Loucy (cell line): ENCODE measurements at regions not wholly inside any gene's neighbourhood (a gene's known extent, or its start where the extent isn't known, plus 50 kb on each side); places are given as distances from the start of the nearest gene placed in this dataset.
"Not testable (repeated sequence)": the region's sequence is repeated elsewhere in the genome, so short reads cannot be mapped to it uniquely, and the experiment has no call there.

ENCODE experiments used
- H2AFZ ChIP-seq: fragments of 200-600 bp; sonication (generic); 2 replicates; pipeline ENCODE4 v1.6.0; 2016; ENCODE audit warnings: antibody characterized with exemption, mild to moderate bottlenecking, low read length, moderate library complexity
- H3F3A ChIP-seq: fragments of 200-600 bp; 2 replicates; pipeline ENCODE4 v1.6.0; 2016; ENCODE audit warnings: antibody characterized with exemption, low read depth, mild to moderate bottlenecking
- H3K27me3 ChIP-seq: fragments of 200-600 bp; sonication (generic); 2 replicates; pipeline ENCODE4 v1.6.1; 2014; ENCODE audit warnings: low read length, mild to moderate bottlenecking; ENCODE audit not compliant: insufficient read depth, poor library complexity, severe bottlenecking
- H3K36me3 ChIP-seq: fragments of 200-600 bp; sonication (generic); 2 replicates; pipeline ENCODE4 v1.6.1; 2016; ENCODE audit warnings: low read length; ENCODE audit not compliant: insufficient read depth
- H3K4me1 ChIP-seq: fragments of 200-600 bp; sonication (generic); 2 replicates; pipeline ENCODE4 v1.5.1; 2014; ENCODE audit warnings: low read length, mild to moderate bottlenecking; ENCODE audit not compliant: insufficient read depth, poor library complexity, severe bottlenecking
- H3K4me2 ChIP-seq: fragments of 200-600 bp; sonication (generic); 2 replicates; pipeline ENCODE4 v1.6.0; 2014; ENCODE audit warnings: antibody characterized with exemption, low read length, low read depth, mild to moderate bottlenecking; ENCODE audit not compliant: poor library complexity, severe bottlenecking
- H3K4me3 ChIP-seq: fragments of 200-600 bp; sonication (generic); 2 replicates; pipeline ENCODE4 v1.5.1; 2014; ENCODE audit warnings: low read length, mild to moderate bottlenecking, mixed read lengths; ENCODE audit not compliant: poor library complexity, severe bottlenecking
- H3K79me2 ChIP-seq: fragments of 200-600 bp; sonication (generic); 2 replicates; pipeline ENCODE4 v1.6.1; 2014; ENCODE audit warnings: low read length; ENCODE audit not compliant: insufficient read depth
- H3K9ac ChIP-seq: fragments of 200-600 bp; sonication (generic); 2 replicates; pipeline ENCODE4 v1.6.0; 2014; ENCODE audit warnings: mild to moderate bottlenecking, low read depth, low read length, moderate library complexity; ENCODE audit not compliant: poor library complexity, severe bottlenecking
- H3K9me2 ChIP-seq: fragments of 200-600 bp; sonication (generic); replicated peaks from 2 replicates; pipeline ENCODE4 v1.6.1; 2016; ENCODE audit warnings: low read depth, low read length, mixed read lengths
- H3K9me3 ChIP-seq: fragments of 200-600 bp; sonication (generic); 2 replicates; pipeline ENCODE4 v1.6.1; 2014; ENCODE audit warnings: mild to moderate bottlenecking, antibody characterized with exemption, low read length, low read depth; ENCODE audit not compliant: insufficient read depth
- H4K20me1 ChIP-seq: fragments of 200-600 bp; sonication (generic); 2 replicates; pipeline ENCODE4 v1.6.0; 2014; ENCODE audit warnings: antibody characterized with exemption, low read length, mild to moderate bottlenecking; ENCODE audit not compliant: insufficient read depth, poor library complexity, severe bottlenecking
- EZH2phosphoT487 ChIP-seq: fragments of 200-600 bp; IDR thresholded peaks from 2 replicates; pipeline ENCODE4 v1.6.1; 2018; ENCODE audit warnings: antibody characterized with exemption, mild to moderate bottlenecking, moderate library complexity, borderline replicate concordance
- TF ChIP-seq, protein P1 (sequence below): fragments of 200-600 bp; sonication (generic); conservative IDR thresholded peaks from 2 replicates; pipeline ENCODE4 v1.5.1; 2014; ENCODE audit warnings: mild to moderate bottlenecking, antibody characterized with exemption, low read length

DNA sequence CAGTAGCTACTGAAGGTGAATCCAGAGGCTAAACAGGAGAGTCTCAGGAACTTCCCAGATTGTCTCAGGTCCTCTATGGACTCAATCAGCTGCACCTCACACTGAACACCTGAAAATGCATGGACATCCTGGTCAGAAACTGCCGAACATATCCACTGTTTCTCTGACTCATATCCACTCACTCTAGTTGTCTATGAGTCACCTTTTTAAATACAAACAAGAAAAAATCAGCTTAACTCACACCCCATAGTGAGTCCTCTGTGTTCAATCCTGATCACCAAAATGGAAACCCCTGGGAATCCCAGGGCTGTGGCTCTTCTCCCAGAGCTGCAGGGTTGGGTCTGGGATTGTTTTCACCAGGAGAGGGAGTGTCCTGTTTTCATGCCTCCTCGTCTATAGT, 556.7 kb downstream of the TMEM121 start:
- H2AFZ ChIP-seq: no peak overlapping the region
- H3K9me2 ChIP-seq: no peaks in the 10 kb centered on the region
- no peaks in the 10 kb centered on the region for H3K4me1 ChIP-seq
- H3K4me2 ChIP-seq: no peak overlapping the region
- H3K36me3 ChIP-seq: no peaks in the 10 kb centered on the region
- no peaks in the 10 kb centered on the region for H3K9me3 ChIP-seq
- no peak overlapping the region for H3K4me3 ChIP-seq
- no peak for TF ChIP-seq EZH2phosphoT487
- TF ChIP-seq, protein P1, sequence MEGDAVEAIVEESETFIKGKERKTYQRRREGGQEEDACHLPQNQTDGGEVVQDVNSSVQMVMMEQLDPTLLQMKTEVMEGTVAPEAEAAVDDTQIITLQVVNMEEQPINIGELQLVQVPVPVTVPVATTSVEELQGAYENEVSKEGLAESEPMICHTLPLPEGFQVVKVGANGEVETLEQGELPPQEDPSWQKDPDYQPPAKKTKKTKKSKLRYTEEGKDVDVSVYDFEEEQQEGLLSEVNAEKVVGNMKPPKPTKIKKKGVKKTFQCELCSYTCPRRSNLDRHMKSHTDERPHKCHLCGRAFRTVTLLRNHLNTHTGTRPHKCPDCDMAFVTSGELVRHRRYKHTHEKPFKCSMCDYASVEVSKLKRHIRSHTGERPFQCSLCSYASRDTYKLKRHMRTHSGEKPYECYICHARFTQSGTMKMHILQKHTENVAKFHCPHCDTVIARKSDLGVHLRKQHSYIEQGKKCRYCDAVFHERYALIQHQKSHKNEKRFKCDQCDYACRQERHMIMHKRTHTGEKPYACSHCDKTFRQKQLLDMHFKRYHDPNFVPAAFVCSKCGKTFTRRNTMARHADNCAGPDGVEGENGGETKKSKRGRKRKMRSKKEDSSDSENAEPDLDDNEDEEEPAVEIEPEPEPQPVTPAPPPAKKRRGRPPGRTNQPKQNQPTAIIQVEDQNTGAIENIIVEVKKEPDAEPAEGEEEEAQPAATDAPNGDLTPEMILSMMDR: no peak
- H3K79me2 ChIP-seq: no peaks in the 10 kb centered on the region
- H3K9ac ChIP-seq: no peak overlapping the region
- no peaks in the 10 kb centered on the region for H4K20me1 ChIP-seq
- no peaks in the 10 kb centered on the region for H3K27me3 ChIP-seq
- no peaks in the 10 kb centered on the region for H3F3A ChIP-seq

DNA sequence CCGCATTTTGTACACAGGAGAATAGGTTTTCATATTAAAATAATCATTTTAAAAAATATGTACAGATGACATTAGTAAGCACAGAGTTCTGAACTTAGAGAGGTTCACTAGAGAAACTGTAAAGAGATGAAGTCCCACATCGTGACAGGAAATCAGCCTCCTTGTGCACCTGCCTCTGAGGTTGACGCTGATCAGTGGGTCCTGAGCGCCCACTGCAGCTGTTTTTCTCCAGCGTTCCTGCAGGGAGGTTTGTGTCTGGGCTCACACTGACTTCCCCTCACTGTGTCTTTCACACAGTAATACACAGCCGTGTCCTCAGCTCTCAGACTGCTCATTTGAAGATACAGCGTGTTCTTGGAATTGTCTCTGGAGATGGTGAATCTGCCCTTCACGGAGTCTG, 561.5 kb downstream of the TMEM121 start:
- no peaks in the 10 kb centered on the region for H3K9me3 ChIP-seq
- H3K27me3 ChIP-seq: no peaks in the 10 kb centered on the region
- H3K4me2 ChIP-seq: no peak overlapping the region
- H3K9ac ChIP-seq: no peak overlapping the region
- H3F3A ChIP-seq: no peaks in the 10 kb centered on the region
- no peaks in the 10 kb centered on the region for H4K20me1 ChIP-seq
- no peak overlapping the region for H3K4me3 ChIP-seq
- TF ChIP-seq EZH2phosphoT487: no peak
- TF ChIP-seq, protein P1: no peak
- no peaks in the 10 kb centered on the region for H3K4me1 ChIP-seq
- no peak overlapping the region for H2AFZ ChIP-seq
- H3K9me2 ChIP-seq: no peaks in the 10 kb centered on the region
- H3K79me2 ChIP-seq: no peaks in the 10 kb centered on the region
- no peaks in the 10 kb centered on the region for H3K36me3 ChIP-seq

DNA sequence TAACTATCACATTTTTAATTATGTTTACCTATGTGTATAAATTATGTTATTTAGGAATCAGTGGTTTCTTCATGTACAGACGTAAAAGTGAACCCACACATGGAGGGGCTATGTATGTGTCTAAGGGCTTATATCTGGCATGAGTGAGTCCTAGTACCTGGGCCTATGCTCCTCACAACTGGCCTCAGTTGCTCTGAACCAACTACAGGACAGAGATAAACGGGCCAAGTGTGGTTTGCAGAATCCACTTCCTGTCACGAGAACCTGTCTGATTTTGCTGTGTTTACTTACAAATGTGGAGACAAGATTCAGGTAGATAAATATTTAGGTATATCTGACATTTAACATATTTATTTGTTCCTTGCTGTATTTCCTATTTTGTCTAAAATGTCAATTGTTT, 562.5 kb downstream of the TMEM121 start:
- H3K4me2 ChIP-seq: not testable (repeated sequence)

DNA sequence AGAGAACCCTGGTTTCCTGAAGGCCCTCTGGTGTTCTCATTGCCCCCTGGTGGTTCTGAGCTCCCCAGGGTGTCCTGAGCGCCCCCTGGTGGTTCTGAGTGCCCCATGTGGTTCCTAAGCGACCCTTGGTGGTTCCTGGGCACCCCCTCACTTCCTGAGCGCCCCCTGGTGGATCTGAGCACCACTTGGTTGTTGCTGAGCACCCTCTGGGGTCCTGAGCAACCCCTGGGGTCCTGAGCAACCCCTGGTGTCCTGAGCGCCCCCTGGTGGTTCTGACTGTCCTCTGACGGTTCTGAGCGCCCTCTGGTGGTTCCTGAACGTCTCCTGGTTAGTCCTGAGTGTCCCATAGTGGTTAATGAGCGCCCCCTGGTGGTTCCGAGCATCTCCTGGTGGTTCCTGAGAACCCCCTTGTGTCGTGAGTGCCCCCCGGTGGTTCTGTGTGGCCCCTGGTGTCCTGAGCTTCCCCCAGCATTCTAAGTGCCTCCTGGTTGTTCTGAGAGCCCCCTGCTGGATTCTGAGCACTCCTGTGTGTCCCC, 568.3 kb downstream of the TMEM121 start:
- Histone ChIP-seq H3K9ac (no peak overlapping the region), H3K4me1 (no peaks in the 10 kb centered on the region), H3K9me2 (no peaks in the 10 kb centered on the region), H3K9me3 (no peaks in the 10 kb centered on the region), H2AFZ (no peak overlapping the region), H3K79me2 (no peaks in the 10 kb centered on the region), H3K4me3 (no peak overlapping the region), H3F3A (no peaks in the 10 kb centered on the region), H3K27me3 (no peaks in the 10 kb centered on the region), H3K36me3 (no peaks in the 10 kb centered on the region), H4K20me1 (no peaks in the 10 kb centered on the region), H3K4me2 (no peak overlapping the region)
- TF ChIP-seq, protein P1: no peak
- TF ChIP-seq EZH2phosphoT487: no peak

More for the DNA sequence above, 562.5 kb downstream of the TMEM121 start:
- H3K27me3 ChIP-seq, H3K4me3 ChIP-seq, H3K79me2 ChIP-seq, H3K4me1 ChIP-seq, H3F3A ChIP-seq, H3K36me3 ChIP-seq, H3K9me3 ChIP-seq, H3K9ac ChIP-seq, H3K9me2 ChIP-seq, H2AFZ ChIP-seq, H4K20me1 ChIP-seq: not testable (repeated sequence)
